IMR-90 (cell line): ENCODE measurements at regions not wholly inside any gene's neighbourhood (a gene's known extent, or its start where the extent isn't known, plus 50 kb on each side); places are given as distances from the start of the nearest gene placed in this dataset.

Experiments
- ATAC-seq: fragments of 200-7000 bp; cut with Tn5 transposase; 2 replicates; pipeline ENCODE4 v1.9.1; 2020; ENCODE audit warnings: low read depth, mild to moderate bottlenecking, moderate library complexity
- BruUV-seq: library from RNA; stranded (reverse); fragments of 400-500 nt; replicated peaks from 2 replicates; lab custom pipeline; 2021; lab: Mats Ljungman, UMichigan
- CTCF ChIA-PET: fragments of 300-600 bp; formaldehyde crosslinking; extraction: SDS; loops from one replicate; lab custom pipeline; 2021; ENCODE audit warnings: antibody characterized with exemption; lab: Yijun Ruan, JAX
- POLR2A ChIA-PET: fragments of 300-600 bp; sonication (Branson Sonifier 250); formaldehyde crosslinking; loops from one replicate; lab custom pipeline; 2022; ENCODE audit warnings: antibody characterized with exemption; ENCODE audit not compliant: unreplicated experiment; lab: Charles Lee
- DNase-seq: peaks from one replicate; pipeline ENCODE4 v3.0.0; 2013
- H2AFZ ChIP-seq: replicated peaks from 2 replicates; pipeline ENCODE3; 2013; ENCODE audit warnings: low read length, mild to moderate bottlenecking; ENCODE audit not compliant: poor library complexity
- H2AK5ac ChIP-seq: 2 replicates; pipeline ENCODE4 v1.6.1; 2013; ENCODE audit warnings: low read depth, low read length, inconsistent platforms
- H2AK9ac ChIP-seq: replicated peaks from 2 replicates; pipeline ENCODE3; 2013; ENCODE audit warnings: mild to moderate bottlenecking, low read depth, low read length, moderate library complexity; ENCODE audit not compliant: poor library complexity
- H2BK120ac ChIP-seq: 2 replicates; pipeline ENCODE4 v1.6.1; 2013; ENCODE audit warnings: low read depth, low read length, inconsistent platforms
- H2BK15ac ChIP-seq: 3 replicates; pipeline ENCODE4 v1.6.1; 2013; ENCODE audit warnings: low read depth, low read length, inconsistent platforms
- H2BK20ac ChIP-seq: 2 replicates; pipeline ENCODE4 v1.6.1; 2013; ENCODE audit warnings: low read depth, mild to moderate bottlenecking, inconsistent platforms, low read length, moderate library complexity
- H2BK5ac ChIP-seq: 2 replicates; pipeline ENCODE4 v1.6.1; 2013; ENCODE audit warnings: mild to moderate bottlenecking, low read depth, low read length, inconsistent platforms; ENCODE audit not compliant: poor library complexity, severe bottlenecking
- H3K14ac ChIP-seq: replicated peaks from 2 replicates; pipeline ENCODE4 v1.6.1; 2013; ENCODE audit warnings: low read depth, low read length, inconsistent platforms
- H3K18ac ChIP-seq: 2 replicates; pipeline ENCODE4 v1.6.1; 2013; ENCODE audit warnings: low read depth, low read length, control low read depth
- H3K23ac ChIP-seq: 2 replicates; pipeline ENCODE4 v1.6.1; 2013; ENCODE audit warnings: low read depth, low read length, inconsistent platforms
- H3K27ac ChIP-seq: 2 replicates; pipeline ENCODE4 v1.5.1; 2013; ENCODE audit warnings: mild to moderate bottlenecking, control low read depth, low read length; ENCODE audit not compliant: insufficient read depth
- H3K27me3 ChIP-seq: 2 replicates; pipeline ENCODE4 v1.6.1; 2013; ENCODE audit warnings: low read length; ENCODE audit not compliant: control insufficient read depth, insufficient read depth
- H3K36me3 ChIP-seq: 2 replicates; pipeline ENCODE4 v1.6.1; 2013; ENCODE audit warnings: low read length, mixed read lengths; ENCODE audit not compliant: control insufficient read depth, insufficient read depth
- H3K4ac ChIP-seq: 2 replicates; pipeline ENCODE4 v1.6.1; 2013; ENCODE audit warnings: low read depth, low read length, inconsistent platforms
- H3K4me1 ChIP-seq: 2 replicates; pipeline ENCODE4 v1.6.1; 2013; ENCODE audit warnings: low read length, mixed read lengths; ENCODE audit not compliant: control insufficient read depth, insufficient read depth
- H3K4me2 ChIP-seq: 2 replicates; pipeline ENCODE4 v1.6.1; 2013; ENCODE audit warnings: low read depth, mild to moderate bottlenecking, control low read depth, low read length, moderate library complexity
- H3K4me3 ChIP-seq: 2 replicates; pipeline ENCODE4 v1.5.1; 2013; ENCODE audit warnings: low read depth, mild to moderate bottlenecking, control low read depth, low read length, moderate library complexity; ENCODE audit not compliant: insufficient read depth
- H3K56ac ChIP-seq: 2 replicates; pipeline ENCODE4 v1.6.1; 2013; ENCODE audit warnings: low read length, inconsistent platforms; ENCODE audit not compliant: insufficient read depth; ENCODE audit errors: extremely low read depth
- H3K79me1 ChIP-seq, 2 experiments: 2 replicates each; pipeline ENCODE4 v1.6.1; 2013; ENCODE audit warnings: low read length in 2 of 2, inconsistent platforms in 1 of 2, low read depth in 1 of 2
- H3K9ac ChIP-seq: 2 replicates; pipeline ENCODE4 v1.6.1; 2013; ENCODE audit warnings: low read depth, low read length, control low read depth
- H3K9me1 ChIP-seq: 2 replicates; pipeline ENCODE4 v1.6.1; 2013; ENCODE audit warnings: low read length, inconsistent platforms; ENCODE audit not compliant: insufficient read depth
- H3K9me3 ChIP-seq: 2 replicates; pipeline ENCODE4 v1.6.1; 2013; ENCODE audit warnings: low read length; ENCODE audit not compliant: control insufficient read depth, insufficient read depth
- H4K20me1 ChIP-seq: 2 replicates; pipeline ENCODE4 v1.6.1; 2013; ENCODE audit warnings: low read length, inconsistent platforms; ENCODE audit not compliant: insufficient read depth
- H4K5ac ChIP-seq: 2 replicates; pipeline ENCODE4 v1.6.1; 2013; ENCODE audit warnings: mild to moderate bottlenecking, low read depth, low read length, control low read depth
- H4K8ac ChIP-seq, 2 experiments: 2 replicates each; pipeline ENCODE4 v1.6.1; 2013; ENCODE audit warnings: low read depth in 2 of 2, low read length in 2 of 2, control low read depth in 1 of 2, inconsistent platforms in 1 of 2
- H4K91ac ChIP-seq: 2 replicates; pipeline ENCODE4 v1.6.1; 2013; ENCODE audit warnings: low read depth, low read length, inconsistent platforms; ENCODE audit not compliant: insufficient read depth
- BHLHE40 ChIP-seq: fragments of 150-350 bp; IDR thresholded peaks from 2 replicates; pipeline ENCODE4 v1.6.1; 2016; ENCODE audit warnings: mild to moderate bottlenecking, low read depth, low read length
- CEBPB ChIP-seq: IDR thresholded peaks from 2 replicates; pipeline ENCODE4 v1.6.1; 2012; ENCODE audit warnings: low read depth, low read length, improper control_type of control experiment
- CHD1 ChIP-seq: IDR thresholded peaks from 2 replicates; pipeline ENCODE4 v1.6.1; 2012; ENCODE audit warnings: low read depth, low read length, improper control_type of control experiment
- MAFK ChIP-seq: IDR thresholded peaks from 2 replicates; pipeline ENCODE4 v1.6.1; 2012; ENCODE audit warnings: low read depth, low read length, improper control_type of control experiment
- NFE2L2 ChIP-seq: fragments of 150-350 bp; IDR thresholded peaks from 2 replicates; pipeline ENCODE4 v1.6.1; 2016; ENCODE audit warnings: low read depth, mild to moderate bottlenecking, low read length
- POLR2A ChIP-seq: IDR thresholded peaks from 2 replicates; pipeline ENCODE4 v1.6.1; 2012; ENCODE audit warnings: mild to moderate bottlenecking, low read depth, low read length
- RFX5 ChIP-seq: IDR thresholded peaks from 2 replicates; pipeline ENCODE4 v1.8.0; 2012; ENCODE audit warnings: low read depth, mild to moderate bottlenecking, low read length, moderate library complexity
- WGBS, 2 experiments: methylation state at CpG; one replicate each; pipeline versions ENCODE4 v1.1.5 to v1.1.7; 2013; ENCODE audit warnings: missing lambda C conversion rate in 2 of 2; ENCODE audit not compliant: insufficient read length in 1 of 2; ENCODE audit errors: extremely low coverage in 2 of 2; 5-methylcytosine and 5-hydroxymethylcytosine counted together
- dilution Hi-C: fragments of 300-500 bp; cut with HindIII; formaldehyde crosslinking; loops from one replicate; pipeline ENCODE4 v1.14.3; 2018; ENCODE audit warnings: low sequenced_read_pairs; ENCODE audit not compliant: unreplicated experiment
- in situ Hi-C: fragments of 300-500 bp; cut with MboI; formaldehyde crosslinking; loops from 3 replicates; pipeline ENCODE4 v1.14.3; 2019; ENCODE audit warnings: low sequenced_read_pairs, inconsistent platforms, mixed read lengths
- intact Hi-C: fragments of 100-400 bp; cut with micrococcal nuclease; formaldehyde crosslinking; loops from 2 replicates; pipeline ENCODE4 v1.10.0; 2022
- TF ChIP-seq, protein P1 (sequence below): fragments of 150-350 bp; IDR thresholded peaks from 2 replicates; pipeline ENCODE4 v1.6.1; 2016; ENCODE audit warnings: low read depth, mild to moderate bottlenecking, low read length, moderate library complexity, borderline replicate concordance
- TF ChIP-seq, protein P2 (sequence below): fragments of 150-350 bp; IDR thresholded peaks from 2 replicates; pipeline ENCODE4 v1.6.1; 2017; ENCODE audit warnings: mild to moderate bottlenecking, antibody characterized with exemption, low read length, low read depth
- TF ChIP-seq, protein P3 (sequence below): conservative IDR thresholded peaks from 2 replicates; pipeline ENCODE4 v1.5.1; 2012; ENCODE audit warnings: mild to moderate bottlenecking, low read depth, low read length, improper control_type of control experiment

DNA sequence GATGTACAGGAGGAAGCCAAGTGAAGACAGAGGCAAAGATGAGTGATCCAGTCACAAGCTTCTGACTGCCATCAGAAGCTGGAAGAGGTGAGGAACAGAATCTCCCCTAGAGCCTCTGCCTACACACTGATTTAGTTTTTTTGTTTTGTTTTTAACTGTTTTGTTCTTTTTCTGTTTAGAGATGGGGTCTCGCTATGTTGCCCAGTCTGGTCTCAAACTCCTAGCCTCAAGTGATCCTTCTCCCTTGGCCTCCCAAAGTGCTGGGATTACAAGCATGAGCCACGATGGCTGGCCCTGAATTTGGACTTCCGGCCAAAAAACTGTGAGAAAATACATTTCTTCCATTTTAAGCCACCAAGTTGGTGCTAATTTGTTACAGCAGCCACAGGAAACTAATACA, 204.7 kb upstream of the ZNF608 start:
- no peak overlapping the region; the same call in 2 of the 3 replicates for H2BK15ac ChIP-seq
- H4K20me1 ChIP-seq: no peaks in the 10 kb centered on the region
- no peak overlapping the region for H3K4me3 ChIP-seq
- no peak overlapping the region for H4K8ac ChIP-seq
- no peaks in the 10 kb centered on the region for H3K79me1 ChIP-seq
- H4K91ac ChIP-seq: no peak overlapping the region
- POLR2A ChIA-PET: interaction anchor here (0.6 kb wide), 1 partner anchor 10 kb away, joined by 3 read pairs; no protein-coding TSS in a partner anchor
- H3K27ac ChIP-seq: no peak overlapping the region
- no peak overlapping the region for H3K14ac ChIP-seq
- no peak overlapping the region for H3K4me2 ChIP-seq
- H3K36me3 ChIP-seq: no peaks in the 10 kb centered on the region
- H3K18ac ChIP-seq: no peak overlapping the region
- no peaks in the 10 kb centered on the region for H3K4me1 ChIP-seq
- no peaks in the 10 kb centered on the region for H3K27me3 ChIP-seq
- H3K56ac ChIP-seq: no peak overlapping the region
- no peaks in the 10 kb centered on the region for H3K9me1 ChIP-seq
- no peak overlapping the region for H2AK5ac ChIP-seq
- no peaks in the 10 kb centered on the region for H3K9me3 ChIP-seq
- DNase-seq (no peak), ATAC-seq (no peak)
- no peak overlapping the region for H2AK9ac ChIP-seq
- intact Hi-C loops (no loop called here), dilution Hi-C loops (no loop called here), in situ Hi-C loops (no loop called here)
- H4K5ac ChIP-seq: no peak overlapping the region
- no peak for TF ChIP-seq CHD1
- no peak for TF ChIP-seq RFX5
- TF ChIP-seq, protein P1, sequence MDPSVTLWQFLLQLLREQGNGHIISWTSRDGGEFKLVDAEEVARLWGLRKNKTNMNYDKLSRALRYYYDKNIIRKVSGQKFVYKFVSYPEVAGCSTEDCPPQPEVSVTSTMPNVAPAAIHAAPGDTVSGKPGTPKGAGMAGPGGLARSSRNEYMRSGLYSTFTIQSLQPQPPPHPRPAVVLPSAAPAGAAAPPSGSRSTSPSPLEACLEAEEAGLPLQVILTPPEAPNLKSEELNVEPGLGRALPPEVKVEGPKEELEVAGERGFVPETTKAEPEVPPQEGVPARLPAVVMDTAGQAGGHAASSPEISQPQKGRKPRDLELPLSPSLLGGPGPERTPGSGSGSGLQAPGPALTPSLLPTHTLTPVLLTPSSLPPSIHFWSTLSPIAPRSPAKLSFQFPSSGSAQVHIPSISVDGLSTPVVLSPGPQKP: no peak
- TF ChIP-seq NFE2L2: no peak
- TF ChIP-seq POLR2A: no peak
- TF ChIP-seq, protein P2, sequence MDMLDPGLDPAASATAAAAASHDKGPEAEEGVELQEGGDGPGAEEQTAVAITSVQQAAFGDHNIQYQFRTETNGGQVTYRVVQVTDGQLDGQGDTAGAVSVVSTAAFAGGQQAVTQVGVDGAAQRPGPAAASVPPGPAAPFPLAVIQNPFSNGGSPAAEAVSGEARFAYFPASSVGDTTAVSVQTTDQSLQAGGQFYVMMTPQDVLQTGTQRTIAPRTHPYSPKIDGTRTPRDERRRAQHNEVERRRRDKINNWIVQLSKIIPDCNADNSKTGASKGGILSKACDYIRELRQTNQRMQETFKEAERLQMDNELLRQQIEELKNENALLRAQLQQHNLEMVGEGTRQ: no peak
- no peak for TF ChIP-seq MAFK
- no peak for TF ChIP-seq CEBPB
- TF ChIP-seq BHLHE40: no peak
- TF ChIP-seq, protein P3, sequence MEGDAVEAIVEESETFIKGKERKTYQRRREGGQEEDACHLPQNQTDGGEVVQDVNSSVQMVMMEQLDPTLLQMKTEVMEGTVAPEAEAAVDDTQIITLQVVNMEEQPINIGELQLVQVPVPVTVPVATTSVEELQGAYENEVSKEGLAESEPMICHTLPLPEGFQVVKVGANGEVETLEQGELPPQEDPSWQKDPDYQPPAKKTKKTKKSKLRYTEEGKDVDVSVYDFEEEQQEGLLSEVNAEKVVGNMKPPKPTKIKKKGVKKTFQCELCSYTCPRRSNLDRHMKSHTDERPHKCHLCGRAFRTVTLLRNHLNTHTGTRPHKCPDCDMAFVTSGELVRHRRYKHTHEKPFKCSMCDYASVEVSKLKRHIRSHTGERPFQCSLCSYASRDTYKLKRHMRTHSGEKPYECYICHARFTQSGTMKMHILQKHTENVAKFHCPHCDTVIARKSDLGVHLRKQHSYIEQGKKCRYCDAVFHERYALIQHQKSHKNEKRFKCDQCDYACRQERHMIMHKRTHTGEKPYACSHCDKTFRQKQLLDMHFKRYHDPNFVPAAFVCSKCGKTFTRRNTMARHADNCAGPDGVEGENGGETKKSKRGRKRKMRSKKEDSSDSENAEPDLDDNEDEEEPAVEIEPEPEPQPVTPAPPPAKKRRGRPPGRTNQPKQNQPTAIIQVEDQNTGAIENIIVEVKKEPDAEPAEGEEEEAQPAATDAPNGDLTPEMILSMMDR: no peak
- H2BK120ac ChIP-seq: no peak overlapping the region
- no TSS peak for BruUV-seq
- H2BK20ac ChIP-seq: no peak overlapping the region
- H3K23ac ChIP-seq: no peak overlapping the region
- 100% methylated on average over 1 of the region's 3 CpGs; no CpG with 5 or more reads in 1 of the 2 experiments for WGBS, 2 experiments
- no peak overlapping the region for H2AFZ ChIP-seq
- H3K9ac ChIP-seq: no peak overlapping the region
- CTCF ChIA-PET: interaction anchor here (0.6 kb wide), 2 partner anchors 180 to 225 kb away, joined by 3 read pairs; no protein-coding TSS in a partner anchor
- no peak overlapping the region for H2BK5ac ChIP-seq
- no peak overlapping the region for H3K4ac ChIP-seq
